Activated CD4-positive, alpha-beta T cell treated with anti-CD3 and anti-CD28 coated beads, Interleukin-2, amount 10 ng/mL, durations not matched to agents 24 days and 14 days (primary cell): ENCODE measurements at regions not wholly inside any gene's neighbourhood (a gene's known extent, or its start where the extent isn't known, plus 50 kb on each side); places are given as distances from the start of the nearest gene placed in this dataset.

Experiments
- DNase-seq: peaks from one replicate; pipeline ENCODE4 v3.0.0; 2022
- H3K27ac Mint-ChIP-seq: one replicate; pipeline ENCODE4 v1.8.0; 2022; ENCODE audit warnings: mild to moderate bottlenecking, mixed read lengths
- H3K27me3 Mint-ChIP-seq: one replicate; pipeline ENCODE4 v1.8.0; 2022; ENCODE audit warnings: mixed read lengths
- H3K36me3 Mint-ChIP-seq: one replicate; pipeline ENCODE4 v1.8.0; 2022; ENCODE audit warnings: low read depth, mild to moderate bottlenecking, mixed read lengths
- H3K4me1 Mint-ChIP-seq: one replicate; pipeline ENCODE4 v1.8.0; 2021; ENCODE audit warnings: mixed read lengths
- H3K4me3 Mint-ChIP-seq: one replicate; pipeline ENCODE4 v1.8.0; 2022; ENCODE audit warnings: mild to moderate bottlenecking, moderate library complexity, mixed read lengths
- H3K9me3 Mint-ChIP-seq: one replicate; pipeline ENCODE4 v1.8.0; 2021; ENCODE audit warnings: mixed read lengths
- intact Hi-C: fragments of 100-400 bp; cut with micrococcal nuclease; formaldehyde crosslinking; loops from one replicate; pipeline ENCODE4 v1.15.1; 2023

DNA sequence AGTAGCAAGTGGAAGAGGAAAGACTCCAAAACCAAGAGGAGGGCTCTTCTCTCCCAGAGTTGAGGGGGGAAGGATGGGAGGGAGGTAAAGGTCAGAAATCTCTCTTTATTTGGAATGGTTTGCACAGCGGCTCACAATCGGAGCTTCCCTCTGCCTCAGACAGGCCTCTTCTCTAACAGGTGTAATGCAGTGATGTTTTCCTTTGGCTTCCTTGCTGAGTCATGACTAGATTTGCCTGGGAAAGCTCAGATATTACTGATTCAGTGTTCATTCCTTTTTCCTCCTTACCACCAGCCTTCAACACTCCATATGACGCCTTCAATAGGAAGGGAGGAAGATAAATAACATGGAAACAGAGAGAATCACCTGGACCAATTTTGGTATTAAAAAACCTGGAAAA, 136.6 kb downstream of the RNF152 start:
- Mint-ChIP-seq H3K36me3 (no peaks in the 10 kb centered on the region), H3K4me1 (peaks cover 6% of the 10 kb centered on the region), H3K9me3 (no peaks in the 10 kb centered on the region), H3K27ac (no peak overlapping the region), H3K4me3 (no peak overlapping the region), H3K27me3 (peaks cover 4% of the 10 kb centered on the region)
- no peak for DNase-seq
- intact Hi-C loops = no loop called here

- Mint-ChIP-seq H3K27ac (no peak overlapping the region), H3K36me3 (no peaks in the 10 kb centered on the region), H3K4me3 (no peak overlapping the region), H3K4me1 (peaks cover 6% of the 10 kb centered on the region), H3K9me3 (peaks cover under 1% of the 10 kb centered on the region), H3K27me3 (peaks cover 4% of the 10 kb centered on the region)
- DNase-seq = no peak
- intact Hi-C loops = no loop called here
These were observed 137.3 kb downstream of the RNF152 start for GRCh38 chr18:61755555-61755954.

DNA sequence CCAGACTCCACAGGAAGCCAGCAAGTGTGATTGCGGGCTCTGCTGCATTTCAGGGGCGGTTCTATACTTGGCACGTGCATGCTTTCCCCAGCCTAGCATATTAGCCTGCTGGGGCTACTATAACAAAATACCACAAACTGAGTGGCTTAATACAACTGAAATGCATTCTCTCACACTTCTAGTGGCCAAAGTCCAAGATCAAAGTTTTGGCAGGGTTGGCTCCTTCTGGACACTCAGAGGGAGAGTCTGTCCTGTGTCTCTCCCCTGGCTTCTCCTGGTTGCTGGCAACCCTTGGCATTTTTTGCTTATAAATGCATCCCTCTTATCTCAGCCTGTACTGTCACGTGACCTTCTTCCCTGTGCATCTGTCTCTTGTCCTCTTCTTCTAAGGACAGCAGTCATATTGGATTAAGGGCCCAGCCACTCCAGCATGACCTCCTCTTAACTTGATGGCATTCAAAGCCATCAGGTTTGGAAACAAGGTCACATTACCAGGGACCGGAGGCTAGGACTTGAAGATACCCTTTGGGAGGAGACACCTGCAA, 138.7 kb downstream of the RNF152 start:
- H3K4me1 Mint-ChIP-seq = peaks cover 6% of the 10 kb centered on the region

DNA sequence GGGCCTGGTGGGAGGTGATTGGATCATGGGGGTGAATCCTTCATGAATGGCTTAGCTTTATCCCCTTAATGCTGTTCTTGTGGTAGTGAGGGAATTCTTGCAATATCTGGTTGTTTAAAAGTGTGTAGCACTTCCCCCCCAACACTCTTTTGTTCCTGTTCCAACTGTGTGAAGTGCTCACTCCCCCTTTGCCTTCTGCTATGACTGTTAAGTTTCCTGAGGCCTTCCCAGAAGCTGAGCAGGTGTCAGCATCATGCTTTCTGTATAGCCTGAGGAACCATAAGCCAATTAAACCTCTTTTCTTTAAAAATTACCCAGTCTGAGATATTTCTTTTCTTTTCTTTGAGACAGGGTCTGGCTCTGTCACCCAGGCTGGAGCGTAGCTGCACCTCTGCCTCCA, 139.4 kb downstream of the RNF152 start:
- Mint-ChIP-seq H3K27ac (no peak overlapping the region), H3K36me3 (no peaks in the 10 kb centered on the region), H3K4me3 (no peak overlapping the region), H3K9me3 (peaks cover 3% of the 10 kb centered on the region), H3K27me3 (no peaks in the 10 kb centered on the region), H3K4me1 (peaks cover 6% of the 10 kb centered on the region)
- no peak for DNase-seq
- intact Hi-C loops = no loop called here

More for the DNA sequence above, 138.7 kb downstream of the RNF152 start:
- no peak for DNase-seq
- H3K4me3 Mint-ChIP-seq = no peak overlapping the region
- no peaks in the 10 kb centered on the region for H3K36me3 Mint-ChIP-seq
- H3K27me3 Mint-ChIP-seq = no peaks in the 10 kb centered on the region
- peaks cover 3% of the 10 kb centered on the region for H3K9me3 Mint-ChIP-seq
- intact Hi-C loops = no loop called here
- no peak overlapping the region for H3K27ac Mint-ChIP-seq

DNA sequence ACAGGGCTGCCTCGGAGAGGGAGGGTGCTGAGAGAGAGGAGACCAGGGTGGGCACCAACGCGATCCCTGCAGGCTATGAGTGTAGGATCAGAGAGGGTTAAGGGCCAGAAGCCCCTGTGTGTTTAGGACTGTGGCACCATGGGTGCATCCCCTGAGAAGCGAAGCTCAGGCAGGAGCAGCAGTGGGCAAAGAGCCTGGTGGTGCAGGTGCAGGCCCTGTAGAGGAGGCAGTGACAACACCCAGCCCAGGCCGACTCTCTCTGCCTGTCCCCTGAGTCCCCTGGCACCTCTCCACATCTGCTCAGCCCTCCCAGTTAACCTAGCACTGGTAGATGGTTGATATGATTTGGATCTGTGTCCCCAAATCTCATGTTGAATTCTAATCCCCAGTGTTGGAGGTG, 139.8 kb downstream of the RNF152 start:
- peaks cover 6% of the 10 kb centered on the region for H3K4me1 Mint-ChIP-seq
- H3K4me3 Mint-ChIP-seq = no peak overlapping the region
- H3K9me3 Mint-ChIP-seq = peaks cover 3% of the 10 kb centered on the region
- H3K27me3 Mint-ChIP-seq = no peaks in the 10 kb centered on the region
- intact Hi-C loops = no loop called here
- H3K27ac Mint-ChIP-seq = no peak overlapping the region
- no peak for DNase-seq
- no peaks in the 10 kb centered on the region for H3K36me3 Mint-ChIP-seq

- Mint-ChIP-seq H3K4me3 (no peak overlapping the region), H3K27ac (no peak overlapping the region), H3K27me3 (no peaks in the 10 kb centered on the region), H3K9me3 (peaks cover 3% of the 10 kb centered on the region), H3K36me3 (no peaks in the 10 kb centered on the region), H3K4me1 (peaks cover 6% of the 10 kb centered on the region)
- no peak for DNase-seq
- intact Hi-C loops = no loop called here
These were observed 141.8 kb downstream of the RNF152 start for GRCh38 chr18:61750840-61751668.

GRCh38 chr18:61749546-61749945, 143.3 kb downstream of the RNF152 start:
- peaks cover 6% of the 10 kb centered on the region for H3K4me1 Mint-ChIP-seq

GRCh38 chr18:61749031-61749430, 143.8 kb downstream of the RNF152 start:
- peaks cover 3% of the 10 kb centered on the region for H3K9me3 Mint-ChIP-seq
- no peak for DNase-seq
- H3K27ac Mint-ChIP-seq = no peak overlapping the region
- peaks cover 6% of the 10 kb centered on the region for H3K4me1 Mint-ChIP-seq
- intact Hi-C loops = no loop called here
- no peak overlapping the region for H3K4me3 Mint-ChIP-seq
- H3K27me3 Mint-ChIP-seq = no peaks in the 10 kb centered on the region
- H3K36me3 Mint-ChIP-seq = no peaks in the 10 kb centered on the region

More at GRCh38 chr18:61749546-61749945, 143.3 kb downstream of the RNF152 start:
- no peak overlapping the region for H3K27ac Mint-ChIP-seq
- H3K27me3 Mint-ChIP-seq = no peaks in the 10 kb centered on the region
- H3K4me3 Mint-ChIP-seq = no peak overlapping the region
- peaks cover 3% of the 10 kb centered on the region for H3K9me3 Mint-ChIP-seq
- intact Hi-C loops = no loop called here
- DNase-seq = no peak
- no peaks in the 10 kb centered on the region for H3K36me3 Mint-ChIP-seq

GRCh38 chr18:61748004-61748403, 144.8 kb downstream of the RNF152 start:
- Mint-ChIP-seq H3K4me3 (no peak overlapping the region), H3K4me1 (no peaks in the 10 kb centered on the region), H3K9me3 (peaks cover 3% of the 10 kb centered on the region), H3K27ac (no peak overlapping the region), H3K27me3 (no peaks in the 10 kb centered on the region), H3K36me3 (no peaks in the 10 kb centered on the region)
- no peak for DNase-seq
- intact Hi-C loops = no loop called here

- Mint-ChIP-seq H3K9me3 (no peaks in the 10 kb centered on the region), H3K4me3 (no peak overlapping the region), H3K36me3 (no peaks in the 10 kb centered on the region), H3K27me3 (no peaks in the 10 kb centered on the region), H3K27ac (no peak overlapping the region), H3K4me1 (no peaks in the 10 kb centered on the region)
- no peak for DNase-seq
- intact Hi-C loops = no loop called here
These were observed 148.9 kb downstream of the RNF152 start for GRCh38 chr18:61743775-61744531.

- Mint-ChIP-seq H3K27ac (no peak overlapping the region), H3K4me1 (no peaks in the 10 kb centered on the region), H3K9me3 (no peaks in the 10 kb centered on the region), H3K36me3 (no peaks in the 10 kb centered on the region), H3K4me3 (no peak overlapping the region), H3K27me3 (no peaks in the 10 kb centered on the region)
- DNase-seq = no peak
- intact Hi-C loops = no loop called here
These were observed 150.0 kb downstream of the RNF152 start for GRCh38 chr18:61742565-61743429.

DNA sequence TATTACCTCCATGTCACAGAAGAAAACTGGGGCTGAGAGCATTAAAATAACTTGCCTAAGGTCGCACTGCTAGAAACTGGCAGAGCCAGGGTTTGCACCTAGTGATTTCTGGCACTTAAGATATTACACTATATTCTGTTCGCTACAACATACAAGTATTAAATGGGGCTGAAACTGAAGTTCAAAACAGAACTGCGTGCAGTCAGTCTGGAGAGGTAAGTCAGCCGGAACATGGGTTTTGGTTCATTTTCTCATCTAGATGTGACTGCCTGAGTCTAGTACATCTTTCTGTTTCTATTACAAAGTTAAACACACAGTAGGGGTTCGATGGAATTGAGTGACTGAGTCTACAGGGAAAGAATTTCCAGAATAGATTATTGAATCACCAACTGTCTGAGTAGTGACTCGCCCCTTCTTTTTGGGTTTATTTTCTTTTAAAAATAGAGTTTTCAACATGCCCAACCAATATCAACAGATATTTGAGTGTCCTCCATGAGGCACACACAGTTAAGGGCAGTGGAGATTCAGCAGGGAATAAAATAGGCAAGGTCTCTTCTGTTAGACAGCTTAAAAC, 150.8 kb downstream of the RNF152 start:
- Mint-ChIP-seq H3K9me3 (no peaks in the 10 kb centered on the region), H3K4me1 (no peaks in the 10 kb centered on the region), H3K36me3 (no peaks in the 10 kb centered on the region), H3K4me3 (no peak overlapping the region), H3K27me3 (no peaks in the 10 kb centered on the region), H3K27ac (no peak overlapping the region)
- DNase-seq = no peak
- intact Hi-C loops = no loop called here

GRCh38 chr18:61738488-61738887, 154.3 kb downstream of the RNF152 start:
- Mint-ChIP-seq H3K4me3 (no peak overlapping the region), H3K9me3 (no peaks in the 10 kb centered on the region), H3K36me3 (no peaks in the 10 kb centered on the region), H3K27ac (no peak overlapping the region), H3K4me1 (no peaks in the 10 kb centered on the region), H3K27me3 (no peaks in the 10 kb centered on the region)
- no peak for DNase-seq
- intact Hi-C loops = no loop called here
